Skeletal muscle tissue (tissue), 3 donors: ENCODE measurements at regions not wholly inside any gene's neighbourhood (a gene's known extent, or its start where the extent isn't known, plus 50 kb on each side); places are given as distances from the start of the nearest gene placed in this dataset.

Source experiments
- H3K27ac ChIP-seq: one replicate; pipeline ENCODE4 v1.7.0; 2013; ENCODE audit warnings: mild to moderate bottlenecking, low read depth, low read length, inconsistent platforms
- H3K27me3 ChIP-seq, 3 donors: one replicate each; pipeline ENCODE4 v1.7.0; 2013; ENCODE audit warnings: low read length in 3 of 3; ENCODE audit not compliant: control insufficient read depth in 3 of 3, insufficient read depth in 3 of 3
- H3K36me3 ChIP-seq, 3 donors: one replicate each; pipeline ENCODE4 v1.7.0; 2013; ENCODE audit warnings: low read length in 3 of 3; ENCODE audit not compliant: control insufficient read depth in 3 of 3, insufficient read depth in 3 of 3
- H3K4me1 ChIP-seq, 3 donors: one replicate each; pipeline ENCODE4 v1.7.0; 2013; ENCODE audit warnings: low read length in 3 of 3, mild to moderate bottlenecking in 3 of 3; ENCODE audit not compliant: control insufficient read depth in 3 of 3, insufficient read depth in 3 of 3
- H3K4me3 ChIP-seq, 3 donors: one replicate each; pipeline ENCODE4 v1.7.0; 2013; ENCODE audit warnings: low read length in 3 of 3
- H3K9ac ChIP-seq, 3 donors: one replicate each; pipeline ENCODE4 v1.7.0; 2013; ENCODE audit warnings: low read length in 3 of 3, mild to moderate bottlenecking in 3 of 3, moderate library complexity in 2 of 3, low read depth in 1 of 3
- H3K9me3 ChIP-seq, 3 donors: one replicate each; pipeline ENCODE4 v1.7.0; 2013; ENCODE audit warnings: low read length in 3 of 3; ENCODE audit not compliant: control insufficient read depth in 3 of 3
- donor health status: Osteomylitis.

- Histone ChIP-seq H3K27me3 (peaks cover 0 to 23% (median 6%) of the 10 kb centered on the region in 3 donors), H3K9ac (no peak overlapping the region), H3K36me3 (no peaks in the 10 kb centered on the region), H3K4me1 (no peaks in the 10 kb centered on the region), H3K27ac (no peak overlapping the region), H3K4me3 (no peak overlapping the region), H3K9me3 (no peaks in the 10 kb centered on the region)
These were observed 133.6 kb upstream of the FMN2 start for GRCh38 chr1:239958063-239958462.

DNA sequence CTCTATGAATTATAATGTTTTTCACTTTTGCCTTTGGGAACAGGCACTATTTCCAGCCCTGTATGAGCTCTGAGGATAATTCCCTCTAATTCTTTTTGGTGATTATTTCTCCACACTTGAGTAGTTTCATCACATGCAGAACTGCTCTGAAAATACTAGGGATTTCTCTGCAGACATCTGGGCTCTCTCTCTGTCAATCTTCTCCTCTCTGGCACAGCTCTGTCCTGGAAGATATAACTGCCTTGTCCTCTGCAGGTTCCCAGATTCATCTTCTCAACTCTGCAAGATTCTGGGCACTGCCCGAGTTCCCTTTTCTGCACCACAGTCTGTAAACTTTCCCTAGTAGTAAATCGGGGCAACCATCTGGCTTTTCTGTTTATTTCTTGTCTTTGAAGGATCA, 131.3 kb upstream of the FMN2 start:
- Histone ChIP-seq H3K9me3 (no peaks in the 10 kb centered on the region), H3K4me1 (no peaks in the 10 kb centered on the region), H3K27me3 (peaks cover 0 to 13% (median 9%) of the 10 kb centered on the region in 3 donors), H3K4me3 (no peak overlapping the region), H3K27ac (no peak overlapping the region), H3K36me3 (no peaks in the 10 kb centered on the region), H3K9ac (no peak overlapping the region)

DNA sequence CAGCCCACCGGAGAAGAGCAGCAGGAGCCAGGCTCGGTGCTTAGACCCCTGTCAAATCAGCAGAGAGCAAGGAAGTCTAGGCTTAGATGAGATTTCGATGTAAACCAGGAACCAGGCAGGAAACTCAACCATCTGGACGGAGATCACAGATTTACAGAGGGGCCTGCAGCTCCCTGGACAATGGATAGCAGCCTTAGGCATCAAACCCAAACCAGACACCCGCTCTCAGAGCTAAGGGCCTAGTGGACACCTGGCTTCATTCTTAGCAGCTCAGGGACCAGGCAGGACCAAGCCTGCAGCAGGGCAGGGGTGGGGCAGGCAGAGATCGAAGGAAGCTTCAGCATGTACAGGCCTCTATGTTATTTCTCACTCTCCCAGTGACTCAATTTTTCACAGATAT, 127.8 kb upstream of the FMN2 start:
- Histone ChIP-seq H3K36me3 (no peaks in the 10 kb centered on the region), H3K27ac (no peak overlapping the region), H3K4me3 (no peak overlapping the region), H3K27me3 (peaks cover 0 to 3% (median 2%) of the 10 kb centered on the region in 3 donors), H3K9me3 (no peaks in the 10 kb centered on the region), H3K4me1 (no peaks in the 10 kb centered on the region), H3K9ac (no peak overlapping the region)

GRCh38 chr1:239976130-239976968, 115.3 kb upstream of the FMN2 start:
- Histone ChIP-seq H3K27ac (no peak overlapping the region), H3K9me3 (peaks cover 0 to 2% (median 2%) of the 10 kb centered on the region in 3 donors), H3K4me3 (no peak overlapping the region), H3K4me1 (no peaks in the 10 kb centered on the region), H3K36me3 (no peaks in the 10 kb centered on the region), H3K9ac (no peak overlapping the region), H3K27me3 (peaks cover 0 to under 1% (median 0%) of the 10 kb centered on the region in 3 donors)

- Histone ChIP-seq H3K9ac (no peak overlapping the region), H3K27me3 (peaks cover 0 to 3% (median 0%) of the 10 kb centered on the region in 3 donors), H3K36me3 (no peaks in the 10 kb centered on the region), H3K9me3 (peaks cover 0 to 4% (median 2%) of the 10 kb centered on the region in 3 donors), H3K27ac (no peak overlapping the region), H3K4me1 (no peaks in the 10 kb centered on the region), H3K4me3 (no peak overlapping the region)
These were observed 114.3 kb upstream of the FMN2 start for GRCh38 chr1:239977416-239977815.

GRCh38 chr1:239979456-239979855, 112.2 kb upstream of the FMN2 start:
- Histone ChIP-seq H3K4me1 (no peaks in the 10 kb centered on the region), H3K27ac (no peak overlapping the region), H3K9ac (no peak overlapping the region), H3K9me3 (peaks cover 0 to 4% (median 2%) of the 10 kb centered on the region in 3 donors), H3K27me3 (peaks cover 0 to 3% (median 0%) of the 10 kb centered on the region in 3 donors), H3K4me3 (no peak overlapping the region), H3K36me3 (no peaks in the 10 kb centered on the region)

DNA sequence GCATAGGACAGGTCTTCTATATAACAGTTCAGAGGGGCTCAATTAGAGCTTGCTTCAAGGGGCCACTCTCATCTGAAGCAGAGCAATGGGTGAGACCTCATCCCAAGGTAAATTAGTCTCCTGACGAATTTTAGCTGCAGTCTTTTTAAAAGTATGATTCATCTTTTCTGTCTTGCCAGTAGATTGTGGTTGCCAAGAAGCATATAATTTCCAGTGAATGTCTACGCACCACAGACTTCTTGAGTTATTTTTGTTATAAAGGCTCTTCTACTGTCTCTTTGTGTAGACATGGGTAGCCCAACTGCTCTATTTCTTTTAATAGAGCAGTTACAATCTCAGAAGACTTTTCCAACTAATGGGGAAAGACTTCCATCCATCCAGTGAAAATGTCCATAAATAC, 108.9 kb upstream of the FMN2 start:
- Histone ChIP-seq H3K27me3 (peaks cover 0 to 3% (median 0%) of the 10 kb centered on the region in 3 donors), H3K4me1 (no peaks in the 10 kb centered on the region), H3K9me3 (peaks cover 2 to 5% (median 2%) of the 10 kb centered on the region in 3 donors), H3K4me3 (no peak overlapping the region), H3K36me3 (no peaks in the 10 kb centered on the region), H3K27ac (no peak overlapping the region), H3K9ac (no peak overlapping the region)

- no peak overlapping the region for H3K4me3 ChIP-seq
- H3K27me3 ChIP-seq = peaks cover 0 to 6% (median 0%) of the 10 kb centered on the region in 3 donors
- H3K9ac ChIP-seq = no peak overlapping the region
- H3K4me1 ChIP-seq = no peaks in the 10 kb centered on the region
- H3K36me3 ChIP-seq = no peaks in the 10 kb centered on the region
- H3K27ac ChIP-seq = no peak overlapping the region
- peaks cover 0 to 5% (median 2%) of the 10 kb centered on the region in 3 donors for H3K9me3 ChIP-seq
These were observed 106.6 kb upstream of the FMN2 start for GRCh38 chr1:239985044-239985443.

DNA sequence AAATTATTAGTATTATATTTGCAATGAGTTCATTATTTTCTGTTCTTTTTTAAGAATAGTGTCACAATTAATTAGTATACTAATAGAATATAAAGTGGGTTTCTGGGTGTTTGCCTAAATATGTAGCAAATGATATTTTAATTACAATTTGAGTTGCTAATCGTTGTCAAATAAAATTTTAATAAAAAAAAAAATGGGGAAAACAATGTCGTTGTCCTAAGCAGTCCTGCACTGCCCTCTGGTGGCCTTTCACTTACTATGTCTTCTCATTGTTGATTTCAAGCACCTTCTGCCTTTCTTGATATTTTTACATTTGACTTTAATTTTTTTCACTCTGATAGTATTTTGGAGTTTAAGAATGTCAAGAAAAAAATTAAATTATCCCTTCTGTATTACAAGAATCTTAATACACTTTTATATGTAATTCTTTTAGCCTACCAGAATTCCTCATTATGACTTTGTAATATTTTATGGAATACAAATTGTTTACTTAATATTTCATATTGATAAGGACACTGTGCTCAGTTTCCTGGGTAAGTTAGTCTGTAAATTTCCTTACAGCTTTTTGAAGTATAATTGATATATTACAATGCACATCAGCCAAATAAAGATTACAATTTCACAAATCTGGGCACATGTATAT, 104.5 kb upstream of the FMN2 start:
- Histone ChIP-seq H3K27me3 (peaks cover 0 to 3% (median 0%) of the 10 kb centered on the region in 3 donors), H3K36me3 (no peaks in the 10 kb centered on the region), H3K9me3 (peaks cover 0 to 5% (median 0%) of the 10 kb centered on the region in 3 donors), H3K4me1 (no peaks in the 10 kb centered on the region), H3K9ac (no peak overlapping the region), H3K27ac (no peak overlapping the region), H3K4me3 (no peak overlapping the region)

DNA sequence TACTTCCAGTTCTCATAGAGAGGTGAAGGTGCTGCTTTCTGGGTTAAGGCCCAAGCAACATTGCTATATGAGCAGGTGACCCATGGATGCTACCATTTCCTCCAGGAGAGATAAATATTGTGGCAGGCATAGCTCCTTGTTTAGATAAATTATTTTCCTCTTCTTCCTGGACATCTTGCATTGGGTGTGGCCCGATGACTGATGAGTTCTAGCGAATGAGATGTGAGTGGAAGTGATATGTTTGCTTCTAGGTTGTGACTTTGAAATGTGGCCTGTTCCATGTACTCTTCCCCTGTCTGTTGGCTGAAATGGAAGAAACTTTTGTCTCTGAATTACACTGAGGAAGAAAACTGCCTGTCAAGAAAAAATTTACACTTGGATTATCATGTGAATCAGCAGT, 101.7 kb upstream of the FMN2 start:
- H3K4me3 ChIP-seq = no peak overlapping the region
- no peak overlapping the region for H3K9ac ChIP-seq
- H3K4me1 ChIP-seq = no peaks in the 10 kb centered on the region
- H3K9me3 ChIP-seq = peaks cover 0 to under 1% (median 0%) of the 10 kb centered on the region in 3 donors
- no peaks in the 10 kb centered on the region for H3K36me3 ChIP-seq
- no peak overlapping the region for H3K27ac ChIP-seq
- H3K27me3 ChIP-seq = peaks cover 0 to 9% (median 3%) of the 10 kb centered on the region in 3 donors
